GM04504 (cell line): ENCODE measurements at regions not wholly inside any gene's neighbourhood (a gene's known extent, or its start where the extent isn't known, plus 50 kb on each side); places are given as distances from the start of the nearest gene placed in this dataset.
"Not testable (repeated sequence)": the region's sequence is repeated elsewhere in the genome, so short reads cannot be mapped to it uniquely, and the experiment has no call there.

Experiments
- DNase-seq: peaks from one replicate; pipeline ENCODE4 v3.0.0-alpha.2; 2012; ENCODE audit warnings: low read depth

DNA sequence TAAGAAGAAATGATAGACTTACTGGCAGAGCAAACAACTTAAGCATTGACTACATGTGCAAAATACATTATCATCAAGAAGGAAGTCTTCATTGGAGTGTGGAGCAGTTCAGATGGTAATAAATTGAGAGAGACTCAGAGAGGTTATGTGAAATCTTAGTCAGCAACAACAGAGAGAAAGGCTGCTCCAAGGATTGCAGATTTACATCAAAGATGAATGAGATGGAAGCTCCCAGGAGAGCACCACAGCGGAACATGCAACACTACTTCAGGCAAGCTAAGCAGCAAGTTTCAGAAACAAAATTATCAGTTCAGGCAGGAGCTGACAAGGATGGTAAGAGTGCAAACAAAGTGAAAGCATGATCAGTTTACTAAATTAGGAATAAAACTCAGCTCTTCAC, 882.3 kb downstream of the LRFN5 start:
- DNase-seq: no peak

DNA sequence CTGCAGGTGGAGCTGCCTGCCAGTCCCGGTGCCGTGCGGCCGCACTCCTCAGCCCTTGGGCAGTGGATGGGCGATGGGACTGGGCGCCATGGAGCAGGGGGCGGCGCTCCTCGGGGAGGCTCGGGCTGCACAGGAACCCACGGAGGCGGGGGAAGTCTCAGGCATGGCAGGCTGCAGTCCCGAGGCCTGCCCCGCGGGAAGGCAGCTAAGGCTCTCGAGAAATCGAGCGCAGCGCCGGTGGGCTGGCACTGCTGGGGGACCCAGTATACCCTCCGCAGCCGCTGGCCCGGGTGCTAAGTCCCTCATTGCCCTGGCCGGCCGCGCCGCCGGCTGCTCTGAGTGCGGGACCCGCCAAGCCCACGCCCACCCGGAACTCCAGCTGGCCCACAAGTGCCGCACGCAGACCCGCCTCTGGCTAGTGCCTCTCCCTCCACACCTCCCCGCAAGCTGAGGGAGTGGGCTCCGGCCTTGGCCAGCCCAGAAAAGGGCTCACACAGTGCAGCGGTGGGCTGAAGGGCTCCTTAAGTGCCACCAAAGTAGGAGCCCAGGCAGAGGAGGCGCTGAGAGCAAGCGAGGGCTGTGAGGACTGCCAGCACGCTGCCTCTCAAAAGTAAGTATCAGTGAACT, 875.8 kb downstream of the LRFN5 start:
- DNase-seq: not testable (repeated sequence)

DNA sequence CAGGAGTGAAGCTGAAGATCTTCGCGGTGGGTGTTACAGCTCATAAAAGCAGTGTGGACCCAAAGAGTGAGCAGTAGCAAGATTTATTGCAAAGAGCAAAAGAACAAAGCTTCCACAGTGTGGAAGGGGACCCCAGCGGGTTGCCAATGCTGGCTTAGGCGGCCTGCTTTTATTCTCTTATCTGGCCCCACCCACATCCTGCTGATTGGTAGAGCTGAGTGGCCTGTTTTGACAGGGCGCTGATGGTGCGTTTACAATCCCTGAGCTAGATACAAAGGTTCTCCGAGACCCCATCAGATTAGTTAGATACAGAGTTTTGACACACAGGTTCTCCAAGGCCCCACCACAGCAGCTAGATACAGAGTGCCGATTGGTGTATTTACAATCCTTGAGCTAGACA, 875.0 kb downstream of the LRFN5 start:
- not testable (repeated sequence) for DNase-seq

DNA sequence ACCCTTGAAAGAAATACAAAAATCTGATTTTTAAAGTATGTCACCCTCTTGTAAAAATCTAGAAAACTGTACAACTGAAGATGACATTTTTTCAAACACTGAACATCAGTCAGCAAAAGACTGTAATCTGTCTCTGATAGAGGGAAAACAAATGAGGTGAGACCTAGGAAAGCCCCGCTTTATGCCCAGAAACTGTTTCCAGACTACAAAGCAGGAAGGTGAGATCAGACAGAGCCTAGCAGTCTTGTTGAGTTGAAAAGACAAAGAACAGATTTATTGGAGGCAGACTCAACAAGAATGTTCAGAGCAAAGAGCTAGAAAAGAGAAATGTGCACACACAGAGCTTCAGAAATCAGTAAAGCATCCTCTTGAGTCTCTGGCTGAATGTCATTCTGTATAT, 873.6 kb downstream of the LRFN5 start:
- DNase-seq: no peak

DNA sequence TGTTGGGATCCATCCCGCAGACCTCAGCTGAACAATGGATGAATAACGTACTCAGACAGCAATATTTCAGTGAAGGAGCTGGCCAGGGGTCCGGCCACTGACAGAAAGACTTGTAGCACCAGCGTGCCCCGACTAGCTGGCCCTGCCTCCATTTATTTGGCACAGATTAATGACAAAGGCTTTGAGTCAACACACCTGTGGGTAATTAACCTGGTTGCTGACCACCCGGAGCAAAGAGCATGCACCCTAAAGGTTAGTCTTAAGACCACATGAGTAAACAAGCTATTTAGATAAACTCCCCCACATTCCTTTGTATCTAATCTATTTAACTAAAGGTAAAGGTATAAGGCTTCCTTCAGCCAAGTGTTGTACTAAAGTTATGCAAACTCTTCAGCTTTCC, 868.6 kb downstream of the LRFN5 start:
- no peak for DNase-seq

DNA sequence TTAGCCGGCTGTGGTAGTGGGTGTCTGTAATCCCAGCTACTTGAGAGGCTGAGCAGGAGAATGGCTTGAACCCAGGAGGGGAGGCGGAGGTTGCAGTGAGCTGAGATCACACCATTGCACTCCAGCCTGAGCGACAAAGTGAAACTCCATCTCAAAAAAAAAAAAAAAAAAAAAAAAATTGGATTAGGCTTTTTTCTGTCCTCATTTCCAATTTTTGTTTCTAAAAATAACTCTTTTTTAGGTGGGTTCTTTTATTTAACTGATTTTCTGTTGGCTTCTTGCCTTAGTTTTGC, 863.7 kb downstream of the LRFN5 start:
- no peak for DNase-seq

DNA sequence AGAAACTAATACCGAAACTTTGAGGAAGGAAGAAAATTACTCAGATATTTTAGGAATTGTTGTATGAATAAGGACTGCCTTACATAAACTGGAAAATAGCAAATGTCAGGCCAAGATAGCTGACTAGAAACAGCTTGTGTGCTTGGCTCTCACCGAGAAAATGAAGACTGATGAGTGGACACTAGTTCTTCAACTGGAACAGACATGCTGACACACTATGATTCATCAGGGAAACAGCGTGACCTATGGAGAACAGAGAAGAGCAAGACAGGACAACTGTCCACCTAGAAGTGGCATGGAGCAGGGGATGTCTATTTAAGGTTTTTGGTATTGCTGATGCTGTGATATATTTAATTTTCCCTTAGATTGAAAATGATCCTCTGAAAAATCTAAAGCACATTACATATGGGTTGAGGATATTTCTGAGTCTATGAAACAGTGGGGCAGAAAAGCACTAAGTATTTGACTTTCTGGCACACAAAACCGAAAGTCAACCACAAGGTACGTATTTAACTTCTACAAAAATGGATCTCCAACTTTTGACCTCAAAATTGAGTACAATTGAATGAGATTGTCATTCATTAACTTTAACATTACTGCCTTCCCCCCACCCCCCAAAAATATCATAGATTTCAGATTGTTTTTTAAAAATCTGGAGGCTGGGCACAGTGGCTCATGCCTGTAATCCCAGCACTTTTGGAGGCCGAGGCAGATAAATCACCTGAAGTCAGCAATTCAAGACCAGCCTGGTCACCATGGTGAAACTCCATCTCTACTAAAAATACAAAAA, 863.2 kb downstream of the LRFN5 start:
- DNase-seq: no peak

DNA sequence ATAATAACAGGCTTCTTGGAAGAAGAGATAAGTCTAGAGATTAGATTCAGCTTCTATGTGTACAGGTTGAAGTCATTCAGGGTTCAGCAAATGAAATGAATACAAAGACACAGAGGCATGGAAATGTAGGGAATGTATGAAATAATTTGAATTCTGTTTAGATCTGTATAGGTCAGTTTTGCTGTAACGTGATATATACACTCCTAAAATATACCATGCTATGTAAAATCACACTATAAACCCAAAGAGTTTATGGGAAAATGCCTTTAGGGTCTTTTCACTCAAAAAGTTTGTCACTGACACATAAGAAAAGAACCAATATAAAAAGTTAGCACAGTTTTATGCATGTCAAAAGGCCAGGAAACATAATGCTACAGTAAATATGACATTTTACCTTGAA, 854.0 kb downstream of the LRFN5 start:
- DNase-seq: no peak

DNA sequence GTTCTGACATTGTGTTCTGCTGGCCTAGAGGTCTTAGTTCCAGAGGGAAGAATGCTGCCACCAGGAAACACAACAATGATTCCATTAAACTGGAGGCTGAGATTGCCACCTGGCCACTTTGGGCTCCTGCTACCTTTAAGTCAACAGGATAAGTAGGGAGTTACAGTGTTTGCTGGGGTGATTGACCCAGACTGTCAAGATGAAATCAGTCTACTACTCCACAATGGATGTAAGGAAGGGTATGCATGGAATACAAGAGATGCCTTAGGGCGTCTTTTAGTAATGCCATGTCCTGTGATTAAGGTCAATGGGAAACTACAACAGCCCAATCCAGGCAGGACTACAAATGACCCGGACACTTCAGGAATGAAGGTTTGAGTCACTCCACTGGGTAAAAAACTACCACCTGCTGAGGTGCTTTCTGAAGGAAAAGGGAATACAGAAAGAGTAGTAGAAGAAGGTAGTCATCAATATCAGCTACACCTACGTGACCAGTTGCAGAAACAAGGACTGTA, 852.6 kb downstream of the LRFN5 start:
- DNase-seq: no peak

DNA sequence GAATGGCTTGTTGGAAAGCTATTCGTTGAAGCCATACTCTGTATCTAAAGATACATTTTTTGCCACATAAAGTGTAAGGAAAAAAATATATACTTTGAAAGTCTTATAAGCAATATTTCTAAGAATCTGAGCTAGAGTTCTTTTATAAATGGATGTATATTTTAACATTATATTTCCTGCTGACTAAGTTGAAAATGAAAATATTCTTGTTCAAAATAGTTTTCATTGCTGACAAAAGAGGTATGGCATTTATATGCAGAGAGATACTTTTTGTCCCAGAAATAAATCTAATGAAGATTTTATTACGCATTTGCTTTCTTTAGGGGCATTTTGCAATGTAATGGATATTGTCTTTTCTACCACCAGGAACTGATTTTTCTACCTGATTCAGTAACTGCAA, 834.9 kb downstream of the LRFN5 start:
- no peak for DNase-seq

DNA sequence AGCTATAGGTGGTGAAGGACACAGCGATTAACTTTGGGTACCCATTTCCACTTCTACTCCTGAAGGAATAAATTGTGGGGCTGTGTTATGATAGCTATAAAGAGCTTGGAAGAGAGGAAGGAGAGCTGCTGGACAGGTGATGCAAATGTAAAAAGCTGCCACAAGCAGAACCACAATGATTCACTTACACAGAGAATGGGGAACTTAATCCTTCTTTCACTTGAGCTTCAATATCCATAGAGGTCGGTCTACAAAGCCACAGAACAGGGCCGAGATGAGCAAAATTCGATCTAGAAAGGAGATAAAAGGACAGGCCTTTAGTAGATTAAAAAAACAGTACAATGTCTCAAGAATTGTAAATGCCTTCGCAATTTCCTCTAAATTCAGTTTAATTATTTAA, 831.1 kb downstream of the LRFN5 start:
- DNase-seq: no peak

DNA sequence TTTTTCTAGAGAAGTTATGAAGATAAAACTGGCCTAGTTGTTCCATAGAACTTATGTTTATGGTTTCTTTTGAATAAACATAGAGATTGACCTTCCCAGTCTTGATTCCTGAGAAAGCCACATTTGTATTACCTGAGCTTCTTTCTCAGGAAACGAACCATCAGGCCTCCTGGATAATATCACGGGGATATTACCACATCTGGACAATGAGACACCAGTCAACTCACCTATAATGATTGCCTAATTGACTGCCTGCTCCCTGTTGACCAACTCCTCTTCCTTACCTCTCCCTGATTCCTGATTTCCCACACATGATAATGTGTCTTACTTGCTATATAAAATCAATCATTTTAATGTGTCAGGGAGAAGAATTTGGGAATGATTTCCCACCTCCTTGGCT, 822.7 kb downstream of the LRFN5 start:
- DNase-seq: no peak

DNA sequence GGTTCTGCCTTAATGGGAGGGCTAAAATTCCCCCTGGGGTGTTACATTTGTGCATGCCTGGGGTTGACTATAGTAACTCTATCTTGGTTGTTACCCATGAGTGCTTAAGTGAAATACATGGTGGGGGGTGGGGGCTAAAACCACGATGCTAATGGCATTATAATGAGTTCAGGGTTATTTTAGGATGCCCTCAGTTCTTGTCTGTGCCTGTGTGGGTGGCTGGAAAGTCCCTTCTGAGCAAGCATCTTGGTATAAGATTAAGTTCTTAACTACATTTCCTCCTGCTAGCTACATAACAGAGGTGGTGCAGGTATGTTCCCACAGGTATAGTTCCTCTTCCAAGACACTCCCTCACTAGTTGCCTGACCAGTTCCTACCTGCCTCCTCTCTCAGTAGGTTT, 822.3 kb downstream of the LRFN5 start:
- no peak for DNase-seq

DNA sequence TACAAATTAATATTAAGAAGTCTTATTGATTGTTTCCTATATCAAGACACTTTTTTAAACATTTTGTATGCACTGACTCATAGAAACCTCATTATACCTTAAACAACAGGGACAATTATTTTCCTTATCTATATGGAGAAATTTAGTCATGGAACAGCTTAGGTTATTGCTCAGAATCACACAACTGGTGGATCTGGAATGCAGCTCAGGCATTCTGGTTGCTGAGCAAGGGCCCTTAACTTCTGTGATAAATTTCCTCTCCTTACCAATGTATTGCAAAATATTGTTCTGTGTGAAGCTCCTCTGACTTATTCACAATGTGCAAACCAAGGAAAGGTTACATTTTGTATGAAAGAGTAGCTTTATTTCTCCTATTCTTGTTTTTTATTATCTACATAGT, 817.8 kb downstream of the LRFN5 start:
- DNase-seq: no peak

DNA sequence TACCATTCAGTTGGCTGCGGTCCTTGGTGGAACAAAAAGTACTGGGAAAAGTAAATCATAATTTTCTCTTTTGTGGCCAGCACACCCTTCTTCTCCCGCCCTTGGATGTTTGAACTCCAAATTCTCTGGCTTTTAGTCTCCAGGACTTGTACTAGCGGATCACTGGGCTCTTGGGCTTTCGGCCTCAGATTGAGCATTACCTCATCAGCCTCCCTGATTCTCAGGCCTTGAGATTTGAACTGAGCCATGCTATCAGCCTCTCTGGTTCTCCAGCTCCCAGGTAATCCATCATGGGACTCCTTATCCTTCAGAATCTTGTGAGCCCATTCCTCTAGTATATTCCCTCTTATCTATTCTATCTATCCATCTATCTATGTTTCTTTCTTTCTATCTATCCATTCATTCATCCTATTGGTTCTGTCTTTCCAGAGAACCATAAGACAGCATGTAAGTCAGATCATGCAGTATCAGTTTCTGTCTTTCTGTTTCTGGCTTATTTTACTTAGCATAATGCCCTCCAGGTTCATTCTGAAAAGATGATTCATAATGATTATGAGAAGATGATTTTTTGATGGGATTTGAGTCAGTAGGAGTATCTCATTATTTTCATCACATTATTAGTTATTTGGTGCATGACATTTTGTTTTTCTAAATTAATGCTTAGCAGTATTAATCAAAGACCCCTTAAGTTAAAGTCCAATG, 814.9 kb downstream of the LRFN5 start:
- no peak for DNase-seq

DNA sequence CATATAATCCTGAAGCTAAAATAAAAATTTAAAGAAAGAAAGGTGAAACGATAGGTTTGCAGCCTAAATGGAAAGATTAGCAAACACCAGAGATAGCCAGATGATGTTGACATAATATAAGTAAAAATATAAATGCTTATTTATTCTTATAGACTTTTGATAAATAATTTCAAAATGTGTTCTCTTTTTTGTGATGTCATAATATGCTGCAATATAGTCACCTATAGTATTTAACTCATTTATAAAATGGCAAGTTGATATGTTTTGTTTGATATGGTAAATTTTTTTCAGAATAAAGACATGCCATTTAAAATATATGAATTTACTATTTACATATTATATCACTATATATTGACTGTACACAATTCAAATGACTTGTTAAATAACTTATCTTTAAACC, 813.4 kb downstream of the LRFN5 start:
- no peak for DNase-seq

DNA sequence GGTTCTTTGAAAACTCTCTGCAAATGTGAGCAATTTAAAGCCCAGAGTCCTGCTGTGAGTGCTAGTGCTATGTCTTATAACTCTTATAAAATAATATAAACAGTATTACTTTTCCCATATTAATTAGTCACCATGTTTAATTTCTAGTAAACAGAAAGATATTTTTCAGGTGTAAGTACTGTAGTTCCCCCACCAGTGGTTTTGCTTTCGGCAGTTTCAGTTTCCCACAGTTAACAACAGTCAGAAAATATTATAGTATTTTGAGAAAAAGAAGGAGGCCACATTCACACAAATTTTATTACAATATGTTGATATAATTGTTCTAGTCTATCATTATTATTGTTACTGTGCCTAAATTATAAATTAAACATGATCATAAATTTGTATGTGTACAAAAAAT, 800.5 kb downstream of the LRFN5 start:
- no peak for DNase-seq

DNA sequence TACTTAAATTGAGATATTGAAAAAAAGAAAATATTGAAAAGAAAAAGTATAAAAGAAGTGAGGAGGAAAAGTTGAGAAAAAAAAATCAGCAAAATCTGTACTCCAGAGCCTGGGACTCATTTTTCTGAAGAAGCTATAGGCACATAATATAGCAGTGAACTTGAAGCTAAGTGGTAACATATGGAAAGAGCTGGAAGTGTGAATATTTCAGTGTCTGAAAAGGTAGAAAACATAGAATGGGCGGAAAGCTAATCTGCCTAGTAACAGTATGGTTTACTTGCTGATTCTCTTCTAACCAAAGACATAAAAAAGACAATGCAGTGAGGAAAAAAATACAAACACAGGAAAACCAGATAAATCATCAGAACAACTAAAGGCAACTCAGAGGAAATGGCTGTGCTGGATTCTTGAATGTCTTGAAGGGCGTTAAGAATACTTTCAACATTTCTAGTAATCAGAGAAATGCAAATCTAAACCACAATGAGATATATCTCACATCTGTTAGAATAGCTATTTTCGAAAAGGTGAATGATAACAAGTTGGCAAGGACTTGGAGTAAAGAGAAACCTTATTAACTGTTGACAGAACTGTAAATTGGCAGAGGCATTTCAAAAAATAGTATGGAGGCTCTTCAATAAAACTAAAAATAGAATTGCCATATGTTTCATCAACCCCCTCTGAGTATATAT, 784.6 kb downstream of the LRFN5 start:
- no peak for DNase-seq

DNA sequence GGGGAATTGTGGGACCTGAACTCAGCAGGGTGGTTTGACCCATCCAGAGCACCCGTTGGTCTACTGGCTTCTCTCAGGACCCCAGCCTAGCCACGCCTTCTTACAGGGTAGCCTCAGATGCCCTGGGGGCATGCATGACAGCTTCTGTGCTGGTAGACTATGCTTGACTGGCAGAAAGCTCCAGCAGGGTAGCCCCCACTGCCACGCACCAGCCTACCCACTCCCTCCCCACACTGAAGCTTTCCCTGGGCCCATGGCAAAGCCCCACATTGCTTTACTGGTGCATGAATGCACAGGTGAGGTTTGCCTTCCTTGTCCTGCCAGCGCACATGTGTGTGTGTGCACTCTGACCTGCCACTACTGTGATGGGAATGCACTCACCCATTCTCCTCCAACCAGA, 772.2 kb downstream of the LRFN5 start:
- DNase-seq: no peak

DNA sequence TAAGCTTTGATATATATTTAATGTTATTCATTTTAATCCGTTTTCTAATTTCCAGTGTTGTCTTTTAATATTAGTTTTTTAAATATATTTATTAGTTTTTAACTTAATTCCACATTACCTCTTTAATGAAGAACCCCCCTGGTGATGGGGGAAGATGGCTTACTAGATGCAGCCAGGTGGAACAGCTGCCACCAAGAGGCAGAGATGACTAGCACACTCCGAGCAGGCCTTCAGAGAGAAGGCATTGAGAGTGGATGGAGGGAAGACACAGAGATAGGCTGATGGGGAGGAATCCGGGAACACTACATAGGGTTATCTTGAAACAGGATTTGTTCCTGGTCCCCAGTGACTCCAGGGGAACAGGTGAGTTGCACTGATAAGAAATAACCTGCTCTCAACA, 771.6 kb downstream of the LRFN5 start:
- no peak for DNase-seq

DNA sequence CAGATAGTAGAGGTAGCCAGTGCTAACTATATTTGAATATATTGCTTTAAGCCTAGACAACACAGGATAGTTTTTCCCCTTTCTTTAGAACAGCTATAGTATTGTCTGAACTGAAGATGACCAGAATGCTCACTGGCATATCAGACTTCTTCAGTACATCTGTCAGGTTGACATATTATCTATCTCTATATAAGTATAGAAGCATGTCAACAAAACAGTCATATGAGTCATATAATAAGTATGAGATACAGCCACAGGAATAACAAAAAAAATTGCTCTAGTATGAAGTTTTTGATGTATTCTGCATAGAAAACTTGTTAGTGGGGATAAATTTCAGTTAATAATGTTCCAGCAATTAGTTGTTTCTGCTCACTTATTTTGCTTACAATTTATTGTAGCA, 767.7 kb downstream of the LRFN5 start:
- DNase-seq: no peak

DNA sequence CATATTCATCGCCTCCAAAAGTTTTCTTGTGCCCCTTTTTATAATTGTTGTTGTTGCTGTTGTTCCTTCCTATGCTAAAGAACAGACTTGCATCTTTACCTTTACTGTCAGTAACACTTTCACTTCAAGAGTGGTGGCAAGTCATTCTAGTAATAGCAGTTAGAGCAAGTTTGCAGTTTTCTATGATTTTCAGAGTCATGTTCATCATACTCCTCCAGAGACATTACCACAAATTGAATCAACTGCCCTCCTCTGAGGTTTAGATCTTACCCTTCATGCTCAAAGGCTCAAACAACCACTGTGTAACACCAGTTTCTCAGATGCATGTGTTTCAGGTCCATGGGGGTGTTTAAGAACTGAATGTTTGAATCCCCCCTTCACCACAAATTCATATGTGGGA, 763.4 kb downstream of the LRFN5 start:
- DNase-seq: no peak

DNA sequence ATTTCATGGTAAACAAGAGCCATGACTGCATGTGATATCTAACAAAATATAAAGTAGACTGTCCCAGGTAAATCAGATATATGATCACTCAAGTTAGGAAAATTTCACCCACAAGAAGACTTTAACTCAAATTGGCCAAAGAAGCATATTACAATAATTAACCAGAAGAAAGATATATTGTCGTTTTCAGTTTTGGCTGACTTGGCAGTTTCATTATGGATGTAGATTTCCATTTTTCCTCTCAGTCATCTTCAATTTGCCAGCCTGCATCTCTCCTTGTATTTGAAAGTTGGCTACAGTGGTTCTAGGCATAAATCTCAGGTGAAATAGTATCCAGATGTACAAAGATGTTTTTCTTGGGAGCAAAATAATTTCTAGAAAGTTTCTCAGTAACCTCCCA, 761.6 kb downstream of the LRFN5 start:
- DNase-seq: no peak
